Prostate gland (tissue), 2 donors: ENCODE measurements at regions not wholly inside any gene's neighbourhood (a gene's known extent, or its start where the extent isn't known, plus 50 kb on each side); places are given as distances from the start of the nearest gene placed in this dataset.

ENCODE experiments used
- DNase-seq: peaks from one replicate; pipeline ENCODE4 v3.0.0-alpha.2; 2019; ENCODE audit warnings: low spot score
- H3K27ac ChIP-seq, 2 donors: fragments of 200-600 bp; sonication (generic); 2 replicates each; pipeline ENCODE4 v1.5.1; 2017 to 2019
- H3K27me3 ChIP-seq: fragments of 200-600 bp; sonication (generic); replicated peaks from 2 replicates; pipeline ENCODE4 v1.5.1; 2019; ENCODE audit not compliant: insufficient read depth
- H3K36me3 ChIP-seq, 2 donors: fragments of 200-600 bp; sonication (generic); 1 replicate in 1 of 2; 2 replicates in 1 of 2; pipeline versions ENCODE4 v1.5.1 to v1.8.1; 2017 to 2019
- H3K4me1 ChIP-seq: fragments of 200-600 bp; sonication (generic); replicated peaks from 2 replicates; pipeline ENCODE4 v1.5.1; 2019
- H3K4me3 ChIP-seq, 2 donors: fragments of 200-600 bp; sonication (generic); 2 replicates each; pipeline ENCODE4 v1.5.1; 2017 to 2019
- H3K9me3 ChIP-seq: fragments of 200-600 bp; sonication (generic); 2 replicates; pipeline ENCODE4 v1.5.1; 2017
- CTCF ChIP-seq, 4 experiments: fragments of 200-600 bp in 2 of 4; fragments of 450-650 bp in 2 of 4; sonication (generic) in 2 of 4; IDR thresholded peaks; 1 replicate in 3 of 4; 2 replicates in 1 of 4; pipeline ENCODE4 v1.5.1; 2016 to 2019; ENCODE audit warnings: antibody characterized with exemption in 4 of 4, mild to moderate bottlenecking in 2 of 4, moderate library complexity in 2 of 4
- POLR2A ChIP-seq: fragments of 450-650 bp; IDR thresholded peaks from one replicate; pipeline ENCODE4 v1.6.1; 2016; ENCODE audit warnings: antibody characterized with exemption, mild to moderate bottlenecking
- POLR2AphosphoS5 ChIP-seq: sonication (generic); formaldehyde crosslinking; IDR thresholded peaks from one replicate; pipeline ENCODE4 v1.6.1; 2017; ENCODE audit warnings: antibody characterized with exemption
- WGBS: methylation state at CpG from one replicate; pipeline ENCODE4 v1.1.5; 2018; 5-methylcytosine and 5-hydroxymethylcytosine counted together
- intact Hi-C: fragments of 100-400 bp; cut with DNase I; formaldehyde crosslinking; loops from one replicate; pipeline ENCODE4 v1.14.2; 2022

- no peak overlapping the region for H3K27ac ChIP-seq
- 95% methylated on average over 2 of the region's 2 CpGs for WGBS
- H3K36me3 ChIP-seq = no peaks in the 10 kb centered on the region
- no peak overlapping the region for H3K4me3 ChIP-seq
- TF ChIP-seq CTCF (IDR thresholded peaks at IDR 0.05) (no peak), POLR2AphosphoS5 (no peak), POLR2A (no peak)
- H3K27me3 ChIP-seq = peaks cover 7% of the 10 kb centered on the region
- no peaks in the 10 kb centered on the region for H3K4me1 ChIP-seq
- H3K9me3 ChIP-seq = no peaks in the 10 kb centered on the region
- no peak for DNase-seq
- intact Hi-C loops = no loop called here
These were observed 420.9 kb downstream of the PRDM2 start for GRCh38 chr1:14120895-14121294.

- Histone ChIP-seq H3K27me3 (no peaks in the 10 kb centered on the region), H3K4me3 (no peak overlapping the region), H3K4me1 (no peaks in the 10 kb centered on the region), H3K27ac (no peak overlapping the region), H3K9me3 (no peaks in the 10 kb centered on the region), H3K36me3 (no peaks in the 10 kb centered on the region)
- TF ChIP-seq POLR2A (no peak), CTCF (IDR thresholded peaks at IDR 0.05) (no peak), POLR2AphosphoS5 (no peak)
- intact Hi-C loops = no loop called here
- 89% methylated on average over 1 of the region's 1 CpG for WGBS
- no peak for DNase-seq
These were observed 428.1 kb downstream of the PRDM2 start for GRCh38 chr1:14128096-14128495.

GRCh38 chr1:14129009-14129408 lies 429.0 kb downstream of the PRDM2 start:
- Histone ChIP-seq H3K4me1 (no peaks in the 10 kb centered on the region), H3K27me3 (no peaks in the 10 kb centered on the region), H3K27ac (no peak overlapping the region), H3K4me3 (no peak overlapping the region), H3K36me3 (no peaks in the 10 kb centered on the region), H3K9me3 (no peaks in the 10 kb centered on the region)
- WGBS = 91% methylated on average over 2 of the region's 2 CpGs
- TF ChIP-seq POLR2AphosphoS5 (no peak), CTCF (IDR thresholded peaks at IDR 0.05) (no peak), POLR2A (no peak)
- no peak for DNase-seq
- intact Hi-C loops = no loop called here

GRCh38 chr1:14135070-14135469 lies 435.1 kb downstream of the PRDM2 start:
- DNase-seq = no peak
- TF ChIP-seq POLR2A (no peak), CTCF (IDR thresholded peaks at IDR 0.05) (no peak), POLR2AphosphoS5 (peak; percentile 55)
- Histone ChIP-seq H3K27me3 (no peaks in the 10 kb centered on the region), H3K27ac (no peak overlapping the region), H3K4me1 (no peaks in the 10 kb centered on the region), H3K4me3 (no peak overlapping the region), H3K36me3 (no peaks in the 10 kb centered on the region), H3K9me3 (no peaks in the 10 kb centered on the region)
- WGBS = 29% methylated on average over 2 of the region's 2 CpGs
- intact Hi-C loops = no loop called here

- no peaks in the 10 kb centered on the region for H3K4me1 ChIP-seq
- no peak overlapping the region for H3K4me3 ChIP-seq
- no peaks in the 10 kb centered on the region for H3K9me3 ChIP-seq
- TF ChIP-seq POLR2AphosphoS5 = no peak
- TF ChIP-seq CTCF (IDR thresholded peaks at IDR 0.05) = no peak
- no peak for TF ChIP-seq POLR2A
- intact Hi-C loops = no loop called here
- no peaks in the 10 kb centered on the region for H3K27me3 ChIP-seq
- no peak overlapping the region for H3K27ac ChIP-seq
- no peak for DNase-seq
- no peaks in the 10 kb centered on the region for H3K36me3 ChIP-seq
- 89% methylated on average over 6 of the region's 6 CpGs for WGBS
These were observed 436.3 kb downstream of the PRDM2 start for GRCh38 chr1:14136152-14136763.
